ENCODE measurements at regions not wholly inside any gene's neighbourhood (a gene's known extent, or its start where the extent isn't known, plus 50 kb on each side); places are given as distances from the start of the nearest gene placed in this dataset.

DNA sequence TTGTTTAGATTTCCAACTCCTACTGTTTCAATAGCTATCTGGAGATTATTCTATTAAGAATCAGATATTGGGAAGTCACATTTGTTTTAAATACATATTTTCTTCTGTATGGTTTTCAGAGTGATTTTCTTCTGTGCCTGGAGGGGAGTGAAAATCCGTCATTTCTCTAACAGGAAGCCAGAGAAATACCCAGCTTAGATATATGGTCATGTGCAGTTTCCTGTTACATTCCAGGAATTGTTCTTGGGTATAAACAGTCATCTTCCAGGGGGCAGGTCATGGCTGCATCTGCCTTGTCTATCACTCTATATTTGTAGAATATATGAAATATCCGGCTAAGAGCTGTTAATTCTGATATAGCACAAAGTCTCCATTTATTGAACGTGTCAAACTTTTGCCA lies 77.5 kb upstream of the MIR17HG start:
- Histone ChIP-seq H3K27ac (no peak overlapping the region), H3K27me3 (replicated peaks) (no peaks in the 10 kb centered on the region), H3K4me3 (no peak overlapping the region), H3K36me3 (no peaks in the 10 kb centered on the region), H3K4me1 (replicated peaks) (no peaks in the 10 kb centered on the region), H3K9me3 (replicated peaks) (no peaks in the 10 kb centered on the region)
- DNase-seq (ENCODE audit: low read depth in 1 of 2, low spot score in 2 of 2): no peak

DNA sequence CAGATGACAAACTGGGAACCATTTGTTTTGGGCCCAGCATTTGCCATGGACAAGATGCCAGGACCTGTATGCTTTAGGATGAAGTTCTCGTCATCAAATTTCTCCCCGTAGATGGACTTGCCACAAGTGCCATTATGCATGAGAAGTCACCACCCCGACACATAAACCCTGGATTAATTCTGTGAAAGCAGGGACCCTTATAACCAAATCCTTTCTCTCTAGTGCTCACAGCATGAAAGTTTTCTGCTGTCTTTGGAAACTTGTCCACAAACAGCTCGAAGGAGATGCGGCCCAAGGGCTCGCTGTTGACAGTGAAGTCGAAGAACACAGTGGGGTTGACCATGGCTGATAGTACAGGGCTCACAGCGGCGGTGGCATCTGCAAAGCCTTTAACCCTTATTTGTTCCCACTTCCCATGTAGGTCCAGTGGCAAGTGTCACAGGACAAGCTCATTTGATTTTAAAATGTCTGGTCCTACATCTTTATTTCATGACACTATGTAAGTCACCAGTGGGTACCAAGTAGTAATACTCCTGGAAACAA lies 75.2 kb upstream of the MIR17HG start:
- no peaks in the 10 kb centered on the region for H3K9me3 ChIP-seq (replicated peaks)
- no peaks in the 10 kb centered on the region for H3K4me1 ChIP-seq (replicated peaks)
- H3K27me3 ChIP-seq (replicated peaks): no peaks in the 10 kb centered on the region
- no peak overlapping the region for H3K27ac ChIP-seq
- DNase-seq (ENCODE audit: low read depth in 1 of 2, low spot score in 2 of 2): no peak
- H3K4me3 ChIP-seq: no peak overlapping the region
- no peaks in the 10 kb centered on the region for H3K36me3 ChIP-seq

DNA sequence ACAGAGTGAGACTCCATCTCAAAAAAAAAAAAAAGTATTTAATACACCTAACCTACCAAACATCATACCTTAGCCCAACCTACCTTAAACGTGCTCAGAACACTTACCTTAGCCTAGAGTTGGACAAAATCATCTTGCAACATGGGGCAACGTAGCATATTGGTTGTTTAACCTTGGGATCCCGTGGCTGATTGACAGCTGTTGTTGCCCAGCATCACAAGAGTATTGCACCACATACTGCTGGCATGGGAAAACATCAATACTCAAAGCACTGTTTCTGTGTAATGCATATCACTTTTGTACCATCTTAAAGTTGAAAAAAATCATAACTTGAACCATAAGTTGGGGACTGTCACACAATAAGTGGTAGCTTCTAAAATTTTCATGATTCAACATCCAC lies 73.8 kb upstream of the MIR17HG start:
- Histone ChIP-seq H3K36me3 (no peaks in the 10 kb centered on the region), H3K27ac (no peak overlapping the region), H3K9me3 (replicated peaks) (no peaks in the 10 kb centered on the region), H3K27me3 (replicated peaks) (no peaks in the 10 kb centered on the region), H3K4me3 (no peak overlapping the region), H3K4me1 (replicated peaks) (no peaks in the 10 kb centered on the region)
- no peak for DNase-seq (ENCODE audit: low read depth in 1 of 2, low spot score in 2 of 2)

DNA sequence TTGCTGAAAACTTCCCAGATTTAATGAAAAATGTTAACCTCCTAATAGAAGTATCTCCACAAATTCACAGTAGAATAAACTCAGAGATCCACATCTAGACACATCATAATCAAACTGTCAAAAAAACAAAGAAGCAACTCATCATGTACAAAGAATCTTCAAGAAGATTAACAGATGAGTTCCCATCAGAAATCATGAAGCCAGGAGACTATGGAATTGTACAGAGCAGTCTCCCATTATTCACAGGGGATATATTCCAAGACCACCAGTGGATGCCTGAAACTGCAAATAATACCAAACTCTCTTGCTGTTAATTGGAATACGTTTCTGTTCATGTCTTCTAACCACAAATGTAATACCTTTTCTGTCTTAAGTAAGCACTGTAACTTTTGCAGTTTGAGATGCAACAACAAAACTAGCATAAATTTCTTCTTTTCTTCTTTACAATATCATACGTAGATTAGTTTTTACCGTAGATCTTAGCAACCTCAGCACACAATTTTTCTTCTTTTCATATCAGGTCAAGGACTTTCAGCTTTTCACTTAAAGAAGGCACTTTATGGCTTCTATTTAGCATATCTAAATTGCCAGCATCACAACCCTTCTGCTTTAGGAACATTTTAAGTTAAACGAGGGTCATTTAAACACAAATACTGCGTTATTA lies 70.3 kb upstream of the MIR17HG start:
- Histone ChIP-seq H3K27me3 (replicated peaks) (no peaks in the 10 kb centered on the region), H3K4me1 (replicated peaks) (no peaks in the 10 kb centered on the region), H3K27ac (no peak overlapping the region), H3K9me3 (replicated peaks) (no peaks in the 10 kb centered on the region), H3K4me3 (no peak overlapping the region), H3K36me3 (no peaks in the 10 kb centered on the region)
- DNase-seq (ENCODE audit: low read depth in 1 of 2, low spot score in 2 of 2): no peak

DNA sequence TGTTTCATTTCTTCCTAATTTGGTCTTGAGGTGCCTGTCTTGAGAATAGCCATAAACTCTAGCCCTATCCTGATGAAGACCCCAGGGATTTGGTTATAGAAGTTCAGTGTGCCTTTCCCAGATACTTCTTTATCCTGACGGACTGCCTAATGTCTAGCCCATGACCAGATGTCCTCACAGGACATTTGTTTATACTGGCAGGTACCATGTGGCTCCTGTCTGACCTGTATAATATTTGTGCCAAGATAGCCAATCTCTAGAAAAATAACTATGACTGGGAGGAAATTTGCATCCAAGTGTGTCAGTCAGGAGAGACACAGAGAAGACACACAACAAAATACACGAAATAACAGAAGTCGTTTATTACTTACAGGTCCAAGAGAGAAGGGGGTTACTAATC lies 69.2 kb upstream of the MIR17HG start:
- Histone ChIP-seq H3K27ac (no peak overlapping the region), H3K36me3 (no peaks in the 10 kb centered on the region), H3K9me3 (replicated peaks) (no peaks in the 10 kb centered on the region)

DNA sequence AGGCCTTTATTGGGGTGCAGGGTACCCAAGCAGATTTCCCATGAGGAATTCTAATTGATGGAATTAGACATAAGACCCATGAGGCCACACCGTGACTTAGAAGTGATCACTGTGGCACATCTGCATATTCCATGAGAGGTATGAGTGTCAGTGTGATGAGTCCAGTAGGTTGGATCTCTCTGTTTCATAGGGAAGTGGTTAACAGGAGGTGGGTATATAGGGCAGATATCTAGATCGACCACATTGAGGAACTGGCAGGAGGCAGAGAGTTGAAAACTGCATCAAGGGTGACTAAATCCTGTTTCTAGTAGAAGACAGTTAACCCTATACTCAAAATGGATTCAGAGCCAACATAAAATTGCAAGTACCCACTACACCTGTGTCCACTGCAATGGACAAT lies 68.6 kb upstream of the MIR17HG start:
- H3K36me3 ChIP-seq: no peaks in the 10 kb centered on the region
- H3K4me3 ChIP-seq: no peak overlapping the region
- DNase-seq (ENCODE audit: low read depth in 1 of 2, low spot score in 2 of 2): no peak
- H3K27ac ChIP-seq: no peak overlapping the region
- H3K27me3 ChIP-seq (replicated peaks): no peaks in the 10 kb centered on the region
- H3K4me1 ChIP-seq (replicated peaks): no peaks in the 10 kb centered on the region
- no peaks in the 10 kb centered on the region for H3K9me3 ChIP-seq (replicated peaks)

More for the DNA sequence above, 69.2 kb upstream of the MIR17HG start:
- DNase-seq (ENCODE audit: low read depth in 1 of 2, low spot score in 2 of 2): no peak
- H3K4me3 ChIP-seq: no peak overlapping the region
- no peaks in the 10 kb centered on the region for H3K4me1 ChIP-seq (replicated peaks)
- no peaks in the 10 kb centered on the region for H3K27me3 ChIP-seq (replicated peaks)

DNA sequence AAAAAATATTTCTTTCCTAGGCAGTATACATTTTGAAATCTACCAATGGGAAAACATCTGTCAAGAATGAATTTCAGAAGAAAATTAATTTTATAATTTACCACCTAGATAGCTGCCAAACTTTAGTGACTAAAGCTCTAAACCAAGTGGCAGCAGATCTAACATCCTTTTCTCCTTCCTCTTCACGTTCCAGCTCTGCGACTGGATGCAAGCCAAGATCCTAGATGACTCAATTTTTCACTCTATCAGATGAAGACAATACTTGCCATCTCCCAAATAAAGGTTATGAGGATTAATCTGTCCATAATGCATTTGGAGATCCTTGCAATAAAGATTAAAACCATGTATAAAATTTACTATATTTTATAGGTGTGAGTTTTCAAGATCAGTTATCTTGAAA lies 66.7 kb upstream of the MIR17HG start:
- Histone ChIP-seq H3K4me1 (replicated peaks) (no peaks in the 10 kb centered on the region), H3K4me3 (no peak overlapping the region), H3K36me3 (no peaks in the 10 kb centered on the region), H3K9me3 (replicated peaks) (no peaks in the 10 kb centered on the region), H3K27ac (no peak overlapping the region), H3K27me3 (replicated peaks) (no peaks in the 10 kb centered on the region)
- DNase-seq (ENCODE audit: low read depth in 1 of 2, low spot score in 2 of 2): no peak

DNA sequence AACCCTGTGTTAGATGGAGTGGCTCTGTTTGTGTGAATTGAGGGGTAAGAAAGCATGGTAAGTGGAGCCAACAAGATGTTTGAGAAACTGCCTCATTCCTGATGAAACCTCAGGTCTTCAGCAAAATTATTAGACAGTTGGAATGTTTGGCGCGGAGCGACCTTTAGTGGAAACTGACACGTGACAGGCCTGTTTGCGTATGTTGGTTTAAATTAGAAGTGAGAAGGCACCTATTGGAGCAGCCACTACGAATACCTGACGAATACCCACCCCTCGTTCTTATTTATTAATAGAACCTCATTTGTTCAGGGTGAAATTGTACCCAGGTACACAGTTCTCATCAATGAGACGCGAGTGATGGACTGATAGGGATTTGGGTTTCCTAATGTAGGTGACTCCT lies 63.2 kb upstream of the MIR17HG start:
- H3K4me1 ChIP-seq (replicated peaks): no peaks in the 10 kb centered on the region
- H3K27ac ChIP-seq: no peak overlapping the region
- no peaks in the 10 kb centered on the region for H3K9me3 ChIP-seq (replicated peaks)
- H3K27me3 ChIP-seq (replicated peaks): no peaks in the 10 kb centered on the region
- no peaks in the 10 kb centered on the region for H3K36me3 ChIP-seq
- DNase-seq (ENCODE audit: low read depth in 1 of 2, low spot score in 2 of 2): no peak
- H3K4me3 ChIP-seq: no peak overlapping the region

DNA sequence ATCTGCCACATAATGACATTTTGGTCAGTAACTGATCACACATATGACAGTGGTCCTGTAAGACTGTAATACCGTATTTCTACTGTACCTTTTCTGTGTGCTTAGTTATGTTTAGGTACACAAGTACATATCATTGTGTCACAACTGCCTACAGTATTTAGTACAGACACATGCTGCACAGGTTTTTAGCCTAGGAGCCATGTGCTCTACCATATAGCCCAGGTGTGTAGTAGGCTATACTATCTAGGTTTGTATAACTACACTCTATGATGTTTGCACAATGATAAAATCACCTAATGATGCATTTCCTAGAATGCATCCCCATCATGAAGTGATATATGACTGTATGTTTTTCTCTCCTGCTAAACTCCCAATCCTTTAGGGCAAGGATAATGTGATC lies 61.2 kb upstream of the MIR17HG start:
- no peaks in the 10 kb centered on the region for H3K4me1 ChIP-seq (replicated peaks)
- no peak overlapping the region for H3K27ac ChIP-seq
- H3K9me3 ChIP-seq (replicated peaks): no peaks in the 10 kb centered on the region
- H3K27me3 ChIP-seq (replicated peaks): no peaks in the 10 kb centered on the region
- no peak for DNase-seq (ENCODE audit: low read depth in 1 of 2, low spot score in 2 of 2)
- no peaks in the 10 kb centered on the region for H3K36me3 ChIP-seq
- no peak overlapping the region for H3K4me3 ChIP-seq

DNA sequence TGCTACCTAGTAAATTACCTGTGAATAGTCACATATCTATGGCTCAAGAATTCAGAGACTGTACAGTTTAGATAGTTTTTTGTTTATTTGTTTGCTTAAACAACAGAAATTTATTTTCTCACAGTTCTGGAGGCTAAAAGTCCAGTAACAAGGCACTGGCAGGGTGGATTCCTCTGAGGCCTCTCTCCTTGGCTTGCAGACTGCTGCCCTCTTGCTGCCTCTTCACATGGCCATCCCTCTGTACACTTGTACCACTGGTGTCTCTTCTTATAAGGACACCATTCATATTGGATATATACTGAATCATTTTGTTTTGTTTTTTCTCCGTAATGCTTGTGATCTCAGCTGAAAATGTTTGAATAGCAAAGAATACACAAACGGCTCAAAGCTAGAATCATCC lies 56.4 kb upstream of the MIR17HG start:
- H3K36me3 ChIP-seq: no peaks in the 10 kb centered on the region
- no peak for DNase-seq (ENCODE audit: low read depth in 1 of 2, low spot score in 2 of 2)
- H3K27me3 ChIP-seq (replicated peaks): no peaks in the 10 kb centered on the region
- H3K4me3 ChIP-seq: no peak overlapping the region
- H3K27ac ChIP-seq: no peak overlapping the region
- no peaks in the 10 kb centered on the region for H3K9me3 ChIP-seq (replicated peaks)
- no peaks in the 10 kb centered on the region for H3K4me1 ChIP-seq (replicated peaks)

DNA sequence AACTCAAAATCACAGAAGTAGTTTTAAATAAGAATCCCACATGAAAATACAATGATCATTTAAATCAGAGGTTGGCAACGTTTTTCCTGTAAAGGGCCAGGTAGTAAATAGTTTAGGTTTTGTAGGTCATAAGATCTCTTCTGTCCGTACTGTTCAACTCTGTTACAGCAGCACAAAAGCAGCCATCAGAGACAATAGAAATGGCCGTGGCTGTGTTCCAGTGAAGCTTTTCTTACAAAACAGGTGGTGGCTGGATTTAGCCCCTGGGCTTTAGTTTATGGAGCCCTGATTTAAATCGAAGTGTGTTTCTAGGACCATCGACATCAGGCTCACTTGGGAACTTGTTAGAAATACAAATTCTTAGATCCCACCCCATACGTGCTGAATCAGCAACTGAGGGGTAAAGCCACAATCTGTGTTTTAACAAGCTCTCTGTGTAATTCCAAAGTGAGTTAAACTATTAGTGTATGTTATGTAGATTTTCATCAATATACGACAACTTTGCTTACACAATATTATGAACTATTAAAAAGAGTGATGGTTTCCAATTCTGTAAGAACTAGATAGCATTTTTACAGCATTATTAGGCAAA lies 54.8 kb upstream of the MIR17HG start:
- Histone ChIP-seq H3K36me3 (no peaks in the 10 kb centered on the region), H3K9me3 (replicated peaks) (no peaks in the 10 kb centered on the region), H3K4me1 (replicated peaks) (no peaks in the 10 kb centered on the region), H3K27me3 (replicated peaks) (no peaks in the 10 kb centered on the region), H3K27ac (no peak overlapping the region), H3K4me3 (no peak overlapping the region)
- DNase-seq (ENCODE audit: low read depth in 1 of 2, low spot score in 2 of 2): no peak

DNA sequence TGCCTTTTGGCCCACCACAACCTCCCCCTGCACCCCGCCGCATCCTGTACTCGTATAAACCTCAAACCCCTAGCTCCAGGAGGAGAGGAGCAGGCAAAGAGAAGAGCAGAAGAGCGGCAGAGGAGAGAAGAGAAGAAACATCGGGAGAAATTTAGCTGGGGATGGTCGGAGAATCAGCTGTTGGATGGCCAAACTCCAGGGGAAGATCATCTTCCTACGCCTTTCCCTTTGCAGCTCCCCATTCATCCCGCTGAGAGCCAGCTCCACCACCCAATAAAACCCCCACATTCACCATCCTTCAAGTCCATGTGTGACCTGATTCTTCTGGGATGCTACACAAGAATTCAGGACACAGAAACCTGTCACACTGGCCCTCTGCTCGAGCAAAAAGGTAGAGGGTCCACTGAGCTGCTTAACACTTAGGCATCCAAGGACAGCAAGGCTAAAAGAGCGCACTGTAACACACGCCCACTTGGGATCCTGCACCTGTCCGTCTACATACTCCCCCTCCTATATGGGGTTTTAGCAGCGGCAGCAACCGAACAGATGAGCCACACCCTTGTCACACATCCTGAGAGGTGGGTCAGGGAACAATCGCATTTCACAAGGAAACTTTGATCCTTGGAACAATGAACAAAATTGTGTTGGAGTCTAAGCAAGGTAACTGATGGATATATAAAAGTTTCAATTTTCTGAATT lies 51.6 kb upstream of the MIR17HG start:
- H3K27ac ChIP-seq: no peak overlapping the region
- H3K9me3 ChIP-seq (replicated peaks): no peaks in the 10 kb centered on the region
- no peaks in the 10 kb centered on the region for H3K36me3 ChIP-seq
- no peaks in the 10 kb centered on the region for H3K4me1 ChIP-seq (replicated peaks)
- DNase-seq (ENCODE audit: low read depth in 1 of 2, low spot score in 2 of 2): no peak
- no peaks in the 10 kb centered on the region for H3K27me3 ChIP-seq (replicated peaks)
- H3K4me3 ChIP-seq: no peak overlapping the region

DNA sequence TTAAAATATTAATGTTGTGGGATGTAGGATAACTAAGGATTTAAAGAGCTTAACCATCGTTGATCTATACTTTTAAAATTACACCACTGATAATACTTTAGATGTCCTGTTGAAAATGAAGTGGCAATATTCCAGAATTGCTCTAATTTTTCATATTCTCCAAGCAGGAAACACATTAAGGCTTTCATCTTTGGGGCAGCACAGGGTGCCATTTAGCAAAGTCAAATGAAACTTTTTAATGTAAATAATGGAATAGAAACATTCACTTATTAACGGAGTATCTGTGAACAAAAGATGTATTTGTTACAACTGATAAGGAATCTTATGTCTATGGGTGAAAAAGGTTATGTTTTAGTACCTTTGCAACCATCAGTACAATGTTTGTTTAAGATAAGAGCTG lies 50.0 kb upstream of the MIR17HG start:
- Histone ChIP-seq H3K4me3 (no peak overlapping the region), H3K9me3 (replicated peaks) (no peaks in the 10 kb centered on the region), H3K27me3 (replicated peaks) (no peaks in the 10 kb centered on the region), H3K36me3 (no peaks in the 10 kb centered on the region), H3K4me1 (replicated peaks) (no peaks in the 10 kb centered on the region), H3K27ac (no peak overlapping the region)
- no peak for DNase-seq (ENCODE audit: low read depth in 1 of 2, low spot score in 2 of 2)
